NB4 (cell line): ENCODE measurements at regions not wholly inside any gene's neighbourhood (a gene's known extent, or its start where the extent isn't known, plus 50 kb on each side); places are given as distances from the start of the nearest gene placed in this dataset.

Source experiments
- DNase-seq: peaks from one replicate; pipeline ENCODE4 v3.0.0; 2010; ENCODE audit warnings: low read depth
- H3K4me3 ChIP-seq: one replicate; pipeline ENCODE4 v1.5.1; 2011; ENCODE audit warnings: mild to moderate bottlenecking, low read depth, low read length, moderate library complexity
- CTCF ChIP-seq: IDR thresholded peaks from one replicate; pipeline ENCODE4 v1.5.1; 2012; ENCODE audit warnings: low read depth, low read length
- MYC ChIP-seq: IDR thresholded peaks from 2 replicates; pipeline ENCODE4 v1.6.1; 2011; ENCODE audit warnings: low read depth, low read length
- POLR2A ChIP-seq: IDR thresholded peaks from 2 replicates; pipeline ENCODE4 v1.6.1; 2011; ENCODE audit warnings: mild to moderate bottlenecking; ENCODE audit not compliant: insufficient read length; ENCODE audit errors: extremely low read depth
- TF ChIP-seq, protein P1 (sequence below): IDR thresholded peaks from 2 replicates; pipeline ENCODE4 v1.6.1; 2011; ENCODE audit warnings: low read depth, low read length

- H3K4me3 ChIP-seq: no peak overlapping the region
- no peak for DNase-seq
- TF ChIP-seq MYC (no peak), POLR2A (no peak), CTCF (no peak)
- TF ChIP-seq, protein P1, sequence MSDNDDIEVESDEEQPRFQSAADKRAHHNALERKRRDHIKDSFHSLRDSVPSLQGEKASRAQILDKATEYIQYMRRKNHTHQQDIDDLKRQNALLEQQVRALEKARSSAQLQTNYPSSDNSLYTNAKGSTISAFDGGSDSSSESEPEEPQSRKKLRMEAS: no peak
These were observed 55.9 kb upstream of the AHR start for GRCh38 chr7:17242504-17242903.

- no peak overlapping the region for H3K4me3 ChIP-seq
- no peak for DNase-seq
- TF ChIP-seq CTCF: no peak
- TF ChIP-seq POLR2A: no peak
- no peak for TF ChIP-seq MYC
- TF ChIP-seq, protein P1: no peak
These were observed 53.7 kb upstream of the AHR start for GRCh38 chr7:17244786-17245185.

GRCh38 chr7:17247357-17247756 is 51.1 kb upstream of the AHR start:
- TF ChIP-seq CTCF: no peak
- TF ChIP-seq POLR2A: no peak
- no peak for TF ChIP-seq MYC
- TF ChIP-seq, protein P1: no peak
- no peak for DNase-seq

DNA sequence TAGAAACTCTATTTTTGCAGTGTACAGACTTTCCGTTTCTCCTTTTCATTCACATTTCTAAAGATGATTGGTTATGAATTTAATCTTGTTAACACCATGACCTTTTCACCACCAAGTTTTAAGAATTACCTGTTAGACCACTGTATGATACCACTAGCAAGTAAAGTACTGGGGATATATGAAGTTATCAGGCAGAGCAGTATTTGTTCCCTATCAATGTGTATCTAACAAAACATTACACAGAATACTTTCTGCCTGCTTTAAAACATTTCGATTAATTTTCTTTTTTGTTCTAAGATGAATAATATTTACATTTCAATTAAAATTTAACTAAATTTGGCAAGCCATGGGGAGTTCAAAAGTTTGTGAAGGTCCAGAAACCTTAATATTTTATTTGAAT is 49.9 kb upstream of the AHR start:
- no peak overlapping the region for H3K4me3 ChIP-seq
- DNase-seq: no peak
- no peak for TF ChIP-seq MYC
- TF ChIP-seq POLR2A: no peak
- TF ChIP-seq CTCF: no peak
- TF ChIP-seq, protein P1: no peak

More at GRCh38 chr7:17247357-17247756, 51.1 kb upstream of the AHR start:
- H3K4me3 ChIP-seq: no peak overlapping the region
